H9 (cell line): ENCODE measurements at regions not wholly inside any gene's neighbourhood (a gene's known extent, or its start where the extent isn't known, plus 50 kb on each side); places are given as distances from the start of the nearest gene placed in this dataset.

Experiments
- DNase-seq: peaks from one replicate; pipeline ENCODE4 v3.0.0-alpha.2; 2017
- H2AFZ ChIP-seq: one replicate; pipeline ENCODE4 v1.6.1; 2013; ENCODE audit warnings: mild to moderate bottlenecking, low read length, control low read depth, moderate library complexity
- H2AK5ac ChIP-seq: 2 replicates; pipeline ENCODE4 v1.6.1; 2013; ENCODE audit warnings: low read length, control low read depth, mixed read lengths; ENCODE audit not compliant: insufficient read length
- H2BK120ac ChIP-seq: one replicate; pipeline ENCODE4 v1.6.1; 2013; ENCODE audit warnings: low read depth, mild to moderate bottlenecking, low read length, control low read depth, inconsistent platforms; ENCODE audit not compliant: poor library complexity, severe bottlenecking
- H2BK12ac ChIP-seq: 2 replicates; pipeline ENCODE4 v1.6.1; 2013; ENCODE audit warnings: low read length, control low read depth, mixed read lengths, low read depth; ENCODE audit not compliant: insufficient read length
- H2BK15ac ChIP-seq: 2 replicates; pipeline ENCODE4 v1.6.1; 2013; ENCODE audit warnings: low read depth, low read length, control low read depth
- H2BK20ac ChIP-seq: one replicate; pipeline ENCODE4 v1.6.1; 2013; ENCODE audit warnings: low read depth, mild to moderate bottlenecking, low read length, control low read depth, inconsistent platforms; ENCODE audit not compliant: poor library complexity, severe bottlenecking
- H2BK5ac ChIP-seq: 2 replicates; pipeline ENCODE4 v1.6.1; 2013; ENCODE audit warnings: low read length, control low read depth, mixed read lengths; ENCODE audit not compliant: insufficient read length
- H3K14ac ChIP-seq: 2 replicates; pipeline ENCODE4 v1.6.1; 2013; ENCODE audit warnings: low read length, control low read depth; ENCODE audit not compliant: insufficient read depth
- H3K18ac ChIP-seq: 2 replicates; pipeline ENCODE4 v1.6.1; 2013; ENCODE audit warnings: low read depth, mild to moderate bottlenecking, mixed read lengths, low read length, control low read depth; ENCODE audit not compliant: insufficient read length
- H3K23ac ChIP-seq: 2 replicates; pipeline ENCODE4 v1.6.1; 2013; ENCODE audit warnings: low read length, control low read depth, mixed read lengths, low read depth; ENCODE audit not compliant: insufficient read length
- H3K23me2 ChIP-seq: 2 replicates; pipeline ENCODE4 v1.6.1; 2013; ENCODE audit warnings: low read depth, mild to moderate bottlenecking, mixed read lengths, low read length, control low read depth; ENCODE audit not compliant: insufficient read length, poor library complexity, severe bottlenecking
- H3K27ac ChIP-seq: 2 replicates; pipeline ENCODE4 v1.5.1; 2013; ENCODE audit warnings: low read length, control low read depth, mixed read lengths, low read depth; ENCODE audit not compliant: insufficient read length
- H3K27me3 ChIP-seq: 2 replicates; pipeline ENCODE4 v1.6.1; 2013; ENCODE audit warnings: low read length, control low read depth, inconsistent platforms; ENCODE audit not compliant: insufficient read depth
- H3K4ac ChIP-seq: 2 replicates; pipeline ENCODE4 v1.6.1; 2013; ENCODE audit warnings: low read depth, mild to moderate bottlenecking, control low read depth, inconsistent platforms, low read length, moderate library complexity
- H3K4me1 ChIP-seq: 2 replicates; pipeline ENCODE4 v1.6.1; 2013; ENCODE audit warnings: low read length, control low read depth, inconsistent platforms; ENCODE audit not compliant: insufficient read depth
- H3K4me2 ChIP-seq: 2 replicates; pipeline ENCODE4 v1.6.1; 2013; ENCODE audit warnings: low read length, control low read depth, mixed read lengths; ENCODE audit not compliant: insufficient read length, insufficient read depth
- H3K56ac ChIP-seq: 2 replicates; pipeline ENCODE4 v1.6.1; 2013; ENCODE audit warnings: low read depth, mild to moderate bottlenecking, mixed read lengths, low read length, control low read depth; ENCODE audit not compliant: insufficient read length
- H3K79me1 ChIP-seq: 2 replicates; pipeline ENCODE4 v1.6.1; 2013; ENCODE audit warnings: low read depth, mild to moderate bottlenecking, moderate library complexity, low read length, control low read depth, inconsistent platforms; ENCODE audit not compliant: insufficient read depth, poor library complexity, severe bottlenecking
- H3K79me2 ChIP-seq: 2 replicates; pipeline ENCODE4 v1.6.1; 2013; ENCODE audit warnings: low read length, control low read depth, inconsistent platforms; ENCODE audit not compliant: insufficient read depth
- H3K9ac ChIP-seq: 2 replicates; pipeline ENCODE4 v1.6.1; 2013; ENCODE audit warnings: low read length, control low read depth, mixed read lengths; ENCODE audit not compliant: insufficient read length; ENCODE audit errors: extremely low read depth
- H3K9me3 ChIP-seq: one replicate; pipeline ENCODE4 v1.6.1; 2013; ENCODE audit warnings: low read depth, low read length, inconsistent platforms; ENCODE audit not compliant: control insufficient read depth
- H3T11ph ChIP-seq: one replicate; pipeline ENCODE4 v1.6.1; 2013; ENCODE audit warnings: mild to moderate bottlenecking, low read length, control low read depth, inconsistent platforms
- H4K20me1 ChIP-seq: one replicate; pipeline ENCODE4 v1.6.1; 2013; ENCODE audit not compliant: control insufficient read depth, insufficient read length, insufficient read depth
- H4K5ac ChIP-seq: 2 replicates; pipeline ENCODE4 v1.6.1; 2013; ENCODE audit warnings: low read depth, mild to moderate bottlenecking, mixed read lengths, low read length, control low read depth; ENCODE audit not compliant: insufficient read length
- H4K8ac ChIP-seq: replicated peaks from 2 replicates; pipeline ENCODE4 v1.6.1; 2013; ENCODE audit warnings: low read length, control low read depth, mixed read lengths, low read depth; ENCODE audit not compliant: insufficient read length
- H4K91ac ChIP-seq: 2 replicates; pipeline ENCODE4 v1.6.1; 2013; ENCODE audit warnings: low read depth, mild to moderate bottlenecking, moderate library complexity, mixed read lengths, low read length, control low read depth; ENCODE audit not compliant: insufficient read length
- H3K27ac Mint-ChIP-seq, 3 experiments: 2 replicates in 2 of 3; 3 replicates in 1 of 3; pipeline ENCODE4 v1.8.0; 2020 to 2021; ENCODE audit warnings: mixed read lengths in 3 of 3, mild to moderate bottlenecking in 1 of 3, moderate library complexity in 1 of 3
- H3K27me3 Mint-ChIP-seq: 2 replicates; pipeline ENCODE4 v1.8.0; 2021; ENCODE audit warnings: low read depth, mild to moderate bottlenecking, moderate library complexity, mixed read lengths
- H3K36me3 Mint-ChIP-seq, 3 experiments: 2 replicates in 2 of 3; 3 replicates in 1 of 3; pipeline ENCODE4 v1.8.0; 2020 to 2021; ENCODE audit warnings: low read depth in 3 of 3, mixed read lengths in 3 of 3; ENCODE audit not compliant: insufficient read depth in 1 of 3
- H3K4me1 Mint-ChIP-seq, 2 experiments: 2 replicates each; pipeline ENCODE4 v1.8.0; 2020; ENCODE audit warnings: mixed read lengths in 2 of 2
- H3K4me3 Mint-ChIP-seq, 2 experiments: 2 replicates in 1 of 2; 3 replicates in 1 of 2; pipeline ENCODE4 v1.8.0; 2020 to 2021; ENCODE audit warnings: mild to moderate bottlenecking in 2 of 2, mixed read lengths in 2 of 2, moderate library complexity in 1 of 2
- H3K9me3 Mint-ChIP-seq, 2 experiments: 2 replicates in 1 of 2; 3 replicates in 1 of 2; pipeline ENCODE4 v1.8.0; 2020; ENCODE audit warnings: mild to moderate bottlenecking in 2 of 2, mixed read lengths in 2 of 2, moderate library complexity in 1 of 2
- CTCF ChIP-seq: fragments of 200-600 bp; sonication (generic); conservative IDR thresholded peaks from 3 replicates; pipeline ENCODE4 v1.8.0; 2021; ENCODE audit warnings: antibody characterized with exemption, mild to moderate bottlenecking
- WGBS: extraction: QIAGEN DNeasy Blood & Tissue Kit; methylation state at CpG from one replicate; pipeline ENCODE4 v1.1.7; 2013; ENCODE audit warnings: missing lambda C conversion rate, low lambda C conversion rate, mixed read lengths; ENCODE audit not compliant: insufficient read length; ENCODE audit errors: extremely low coverage; 5-methylcytosine and 5-hydroxymethylcytosine counted together

GRCh38 chr7:118713039-118713438 is 488.5 kb downstream of the ANKRD7 start:
- DNase-seq = no peak
- Histone ChIP-seq H3T11ph (no peak overlapping the region), H3K14ac (no peak overlapping the region), H3K9ac (no peak overlapping the region), H3K23ac (no peak overlapping the region), H2AK5ac (no peak overlapping the region), H3K9me3 (no peaks in the 10 kb centered on the region), H3K4ac (no peak overlapping the region), H2BK20ac (no peak overlapping the region), H4K5ac (no peak overlapping the region), H3K79me2 (no peaks in the 10 kb centered on the region), H2BK5ac (no peak overlapping the region), H3K27me3 (no peaks in the 10 kb centered on the region), H2BK12ac (no peak overlapping the region), H3K4me2 (no peak overlapping the region), H4K91ac (no peak overlapping the region), H4K8ac (no peak overlapping the region), H3K23me2 (no peaks in the 10 kb centered on the region), H2AFZ (no peak overlapping the region), H3K56ac (no peak overlapping the region), H3K18ac (no peak overlapping the region), H2BK15ac (no peak overlapping the region), H2BK120ac (no peak overlapping the region), H3K79me1 (no peaks in the 10 kb centered on the region), H4K20me1 (no peaks in the 10 kb centered on the region), H3K4me1 (no peaks in the 10 kb centered on the region), H3K27ac (no peak overlapping the region)
- Mint-ChIP-seq H3K9me3 (no peaks in the 10 kb centered on the region), H3K36me3 (no peaks in the 10 kb centered on the region), H3K27me3 (no peaks in the 10 kb centered on the region), H3K4me1 (peaks cover 0 to 3% of the 10 kb centered on the region in 2 experiments; a peak in 1 of 4 replicates), H3K4me3 (no peak overlapping the region), H3K27ac (no peak overlapping the region)
- TF ChIP-seq CTCF = no peak
- WGBS = no CpG with 5 or more reads among the region's 4 CpGs
